ENCODE measurements at regions not wholly inside any gene's neighbourhood (a gene's known extent, or its start where the extent isn't known, plus 50 kb on each side); places are given as distances from the start of the nearest gene placed in this dataset.

- TF ChIP-seq CTCF (IDR thresholded peaks at IDR 0.05; ENCODE audit: poor library complexity): no peak
- no peak for TF ChIP-seq EZH2 (IDR thresholded peaks at IDR 0.05; ENCODE audit: borderline replicate concordance)
- TF ChIP-seq EZH2phosphoT487 (IDR thresholded peaks at IDR 0.05; ENCODE audit: low read depth, severe bottlenecking, unreplicated experiment): no peak
Measured at GRCh38 chr3:150270883-150271590, 137.1 kb upstream of the TSC22D2 start.

Data from hepatocyte (in vitro differentiated cells).